K562 (cell line): ENCODE measurements at regions not wholly inside any gene's neighbourhood (a gene's known extent, or its start where the extent isn't known, plus 50 kb on each side); places are given as distances from the start of the nearest gene placed in this dataset.
A peak's percentile ranks its signal among the peaks of the same experiment; 100 is the strongest.

Experiments
- ATAC-seq: fragments of 200-7000 bp; cut with Tn5 transposase; 3 replicates; pipeline ENCODE4 v1.9.1; 2020; ENCODE audit warnings: moderate library complexity
- BruUV-seq: library from RNA; stranded (reverse); fragments of 400-500 nt; replicated peaks from 2 replicates; lab custom pipeline; 2021; lab: Mats Ljungman, UMichigan
- CTCF ChIA-PET: fragments of 300-600 bp; formaldehyde crosslinking; extraction: SDS; loops from one replicate; lab custom pipeline; 2021; ENCODE audit warnings: low intra/inter-chr PET ratio; lab: Yijun Ruan, JAX
- POLR2A ChIA-PET: fragments of 300-600, 350-650 bp; sonication (Branson Sonifier 250); formaldehyde crosslinking; extraction: SDS; loops from one replicate; lab custom pipeline; 2021; ENCODE audit warnings: antibody characterized with exemption, inconsistent platforms; lab: Yijun Ruan, JAX
- DNase-seq, 4 experiments: peaks; one replicate each; pipeline versions ENCODE4 v3.0.0 to v3.0.0-alpha.2; 2011 to 2018; ENCODE audit warnings: low spot score in 3 of 4, mixed read lengths in 3 of 4; ENCODE audit errors: extremely low read depth in 1 of 4
- FAIRE-seq: peaks from 2 replicates; lab custom pipeline; 2011; peaks lifted over from hg19 to GRCh38; lab: Jason Lieb, UNC
- H2AFZ ChIP-seq: 2 replicates; pipeline ENCODE4 v1.6.0; 2011; ENCODE audit warnings: low read depth, low read length, control low read depth, inconsistent platforms
- H3K27ac ChIP-seq: fragments of 200-600 bp; 3 replicates; pipeline ENCODE4 v1.8.0; 2011; ENCODE audit warnings: low read depth, mild to moderate bottlenecking, control low read depth, inconsistent platforms, low read length, moderate library complexity, mixed read lengths; ENCODE audit errors: extremely low read depth
- H3K27me3 ChIP-seq, 2 experiments: fragments of 300-600 bp in 1 of 2; 2 replicates in 1 of 2; 3 replicates in 1 of 2; pipeline versions ENCODE4 v1.6.0 to v1.8.0; 2011; ENCODE audit warnings: inconsistent platforms in 2 of 2, low read length in 2 of 2, mild to moderate bottlenecking in 1 of 2, mixed read lengths in 1 of 2, moderate library complexity in 1 of 2; ENCODE audit not compliant: control insufficient read depth in 2 of 2, insufficient read depth in 2 of 2
- H3K36me3 ChIP-seq: fragments of 300-600 bp; 3 replicates; pipeline ENCODE4 v1.8.0; 2011; ENCODE audit warnings: mild to moderate bottlenecking, low read length, inconsistent platforms; ENCODE audit not compliant: control insufficient read depth, insufficient read depth
- H3K4me1 ChIP-seq, 2 experiments: fragments of 200-600 bp in 1 of 2; replicated peaks in 1 of 2; 2 replicates in 1 of 2; 3 replicates in 1 of 2; pipeline versions ENCODE4 v1.5.1 to v1.8.0; 2011; ENCODE audit warnings: inconsistent platforms in 2 of 2, low read length in 2 of 2, mild to moderate bottlenecking in 1 of 2, mixed read lengths in 1 of 2, moderate library complexity in 1 of 2; ENCODE audit not compliant: control insufficient read depth in 2 of 2, insufficient read depth in 2 of 2
- H3K4me2 ChIP-seq: 2 replicates; pipeline ENCODE4 v1.6.1; 2011; ENCODE audit warnings: low read length, control low read depth, inconsistent platforms, mixed read lengths; ENCODE audit not compliant: insufficient read depth
- H3K4me3 ChIP-seq: fragments of 200-600 bp; sonication (generic), shearing (Covaris generic); 2 replicates; pipeline ENCODE4 v1.5.1; 2016; ENCODE audit warnings: control low read depth, inconsistent platforms
- H3K79me2 ChIP-seq: fragments of 200-600 bp; 3 replicates; pipeline ENCODE4 v1.8.0; 2011; ENCODE audit warnings: low read length, inconsistent platforms; ENCODE audit not compliant: control insufficient read depth, insufficient read depth
- H3K9ac ChIP-seq, 2 experiments: 2 replicates each; pipeline versions ENCODE4 v1.6.0 to v1.6.1; 2011; ENCODE audit warnings: low read depth in 2 of 2, low read length in 2 of 2, control low read depth in 1 of 2, inconsistent platforms in 1 of 2, mild to moderate bottlenecking in 1 of 2, mixed read lengths in 1 of 2; ENCODE audit not compliant: insufficient read depth in 1 of 2
- H3K9me1 ChIP-seq: one replicate; pipeline ENCODE4 v1.6.0; 2011; ENCODE audit warnings: inconsistent platforms, mild to moderate bottlenecking, low read length, moderate library complexity; ENCODE audit not compliant: control insufficient read depth, insufficient read depth
- H3K9me3 ChIP-seq: replicated peaks from 2 replicates; pipeline ENCODE4 v1.5.1; 2011; ENCODE audit warnings: low read depth, low read length, inconsistent platforms; ENCODE audit not compliant: control insufficient read depth, insufficient read depth
- H4K20me1 ChIP-seq: replicated peaks from 2 replicates; pipeline ENCODE4 v1.6.1; 2011; ENCODE audit warnings: low read length, inconsistent platforms, mixed read lengths; ENCODE audit not compliant: control insufficient read depth, insufficient read depth
- BHLHE40 ChIP-seq: IDR thresholded peaks from 2 replicates; pipeline ENCODE4 v1.6.1; 2011; ENCODE audit warnings: low read length, improper control_type of control experiment
- E2F6 ChIP-seq, 2 experiments: IDR thresholded peaks; 2 replicates each; pipeline ENCODE4 v1.6.1; 2011; ENCODE audit warnings: borderline replicate concordance in 1 of 2, control low read depth in 1 of 2, low read depth in 1 of 2, low read length in 1 of 2, mild to moderate bottlenecking in 1 of 2, mixed read lengths in 1 of 2, moderate library complexity in 1 of 2; ENCODE audit not compliant: insufficient read depth in 1 of 2, insufficient read length in 1 of 2, poor library complexity in 1 of 2, severe bottlenecking in 1 of 2; ENCODE audit errors: extremely low read depth in 1 of 2
- ETV5 ChIP-seq: sonication (generic); formaldehyde crosslinking; IDR thresholded peaks from 2 replicates; pipeline ENCODE4 v1.4.0; 2020; ENCODE audit warnings: low read depth, mild to moderate bottlenecking, missing genetic modification reagents
- MAFG ChIP-seq: fragments of 450-650 bp; conservative IDR thresholded peaks from 2 replicates; pipeline ENCODE4 v1.6.1; 2016; ENCODE audit warnings: missing genetic modification characterization, missing compliant biosample characterization
- PHF21A ChIP-seq: fragments of 450-650 bp; IDR thresholded peaks from 2 replicates; pipeline ENCODE4 v1.6.1; 2017; ENCODE audit warnings: low read depth, borderline replicate concordance
- RBBP5 ChIP-seq: fragments of 200-600 bp; sonication (generic); IDR thresholded peaks from 2 replicates; pipeline ENCODE4 v1.6.1; 2012; ENCODE audit warnings: borderline replicate concordance, mild to moderate bottlenecking, low read length, control low read depth, inconsistent platforms; ENCODE audit not compliant: insufficient read depth, poor library complexity, severe bottlenecking
- THAP7 ChIP-seq: fragments of 250-450 bp; sonication (Bioruptor Pico); IDR thresholded peaks from 2 replicates; pipeline ENCODE4 v1.5.0; 2021
- ZBTB7A ChIP-seq: IDR thresholded peaks from 2 replicates; pipeline ENCODE4 v1.6.1; 2011; ENCODE audit warnings: low read depth, mild to moderate bottlenecking, low read length, moderate library complexity, borderline replicate concordance; ENCODE audit not compliant: control insufficient read depth
- ZFPM2 ChIP-seq: fragments of 250-450 bp; sonication (Bioruptor Pico); IDR thresholded peaks from 2 replicates; pipeline ENCODE4 v1.5.1; 2022; ENCODE audit warnings: mild to moderate bottlenecking
- ZNF133 ChIP-seq: fragments of 250-450 bp; sonication (Bioruptor Pico); IDR thresholded peaks from 2 replicates; pipeline ENCODE4 v1.4.0; 2020; ENCODE audit warnings: mild to moderate bottlenecking
- ZNF239 ChIP-seq: fragments of 250-450 bp; sonication (Bioruptor Pico); IDR thresholded peaks from 2 replicates; pipeline ENCODE4 v1.4.0; 2020; ENCODE audit warnings: mild to moderate bottlenecking
- whole genome bisulfite sequencing: fragments of 100-300 bp; shearing (Covaris generic); methylation state at CpG from one replicate; pipeline ENCODE4 v1.1.6; 2016; ENCODE audit warnings: low coverage, mixed read lengths; ENCODE audit not compliant: insufficient coverage; ENCODE audit errors: missing lambda C conversion rate; 5-methylcytosine and 5-hydroxymethylcytosine counted together
- in situ Hi-C: fragments of 300-500 bp; cut with MboI; formaldehyde crosslinking; loops from 4 replicates; pipeline ENCODE4 v1.15.0; 2018; ENCODE audit warnings: inconsistent platforms, mixed read lengths
- intact Hi-C: fragments of 100-400 bp; cut with micrococcal nuclease; formaldehyde crosslinking; loops from 2 replicates; pipeline ENCODE4 v1.14.2; 2022
- TF ChIP-seq, protein P1 (sequence below): sonication (generic); formaldehyde crosslinking; IDR thresholded peaks from 2 replicates; pipeline ENCODE4 v1.8.0; 2023; ENCODE audit warnings: missing genetic modification reagents, mild to moderate bottlenecking, borderline replicate concordance

DNA sequence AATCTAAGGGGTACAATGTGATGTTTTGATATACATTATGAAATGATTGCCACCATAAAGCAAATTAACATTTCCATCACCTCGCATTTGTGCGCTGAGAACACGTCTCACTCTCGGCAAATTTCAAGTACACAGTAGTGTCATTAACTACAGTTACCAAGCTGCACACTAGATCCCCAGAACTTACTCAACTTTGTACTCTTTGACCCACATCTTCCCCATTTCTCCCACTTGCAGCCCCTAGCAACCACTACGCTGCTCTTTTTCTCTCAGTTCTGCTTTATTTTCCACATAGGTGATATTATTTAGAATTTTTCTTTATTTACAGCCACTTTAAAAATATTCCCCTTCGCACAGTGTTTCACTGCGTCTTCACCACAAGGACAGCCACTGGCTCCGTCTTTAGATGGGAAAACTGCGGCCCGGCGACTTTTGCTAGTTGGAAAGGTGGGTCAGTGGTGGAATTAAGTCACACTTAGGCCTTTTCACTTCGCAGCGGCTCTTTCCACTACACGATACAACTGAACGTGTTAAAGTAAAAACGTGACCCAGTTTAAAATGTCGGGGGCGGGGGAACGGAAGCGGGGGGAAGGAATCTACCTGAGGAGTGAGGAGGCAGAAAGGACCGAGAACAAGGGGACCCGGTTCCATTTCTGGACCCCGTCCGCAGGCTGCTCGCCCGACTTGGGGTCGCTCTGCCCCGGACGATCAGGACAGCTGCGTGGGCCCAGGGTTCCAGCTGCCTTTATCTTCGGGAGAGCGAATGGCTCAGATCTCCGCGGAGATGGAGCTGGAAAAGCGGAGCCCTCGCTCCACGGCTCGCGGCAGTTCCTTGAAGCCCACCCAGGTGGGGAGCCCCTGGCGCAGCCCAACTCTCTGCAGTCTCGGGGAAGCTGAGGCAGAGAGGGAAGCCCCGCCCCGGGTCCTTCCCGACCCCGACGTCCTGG, 486.1 kb downstream of the UQCRFS1 start:
- in situ Hi-C loops (loop anchor here (25.0 kb wide), 1 partner anchor 860 kb away; no protein-coding TSS in a partner anchor), intact Hi-C loops (no loop called here)
- Histone ChIP-seq H3K79me2 (peaks cover 4% of the 10 kb centered on the region; the same call in 1 of the 3 replicates), H3K36me3 (peaks cover 17% of the 10 kb centered on the region; the same call in 2 of the 3 replicates), H4K20me1 (no peaks in the 10 kb centered on the region), H3K4me1 (peaks cover 0 to 6% of the 10 kb centered on the region in 2 experiments; a peak in 2 of 5 replicates), H3K4me2 (peak overlapping the region; percentile 87), H3K9me3 (no peaks in the 10 kb centered on the region), H3K4me3 (peak overlapping the region; percentile 85), H3K9me1 (no peaks in the 10 kb centered on the region), H2AFZ (peak overlapping the region; percentile 89), H3K27me3 (no peaks in the 10 kb centered on the region; a peak in 1 of 5 replicates), H3K9ac (peak overlapping the region; percentile 65 to 93), H3K27ac (peak overlapping the region; percentile 60; the same call in 2 of the 3 replicates)
- WGBS: 14% methylated on average over 37 of the region's 46 CpGs
- ChIA-PET POLR2A (interaction anchor here (0.6 kb wide), 1 partner anchor 148 kb away, joined by 3 read pairs; no protein-coding TSS in a partner anchor), CTCF (no interaction called here)
- DNase-seq (peak; percentile 21 to 34 (median 31)), ATAC-seq (peak; percentile 51), FAIRE-seq (no peak)
- no TSS peak for BruUV-seq
- TF ChIP-seq ZBTB7A (0 out of 2 replicates have a peak, but pooled peaks have one; percentile 60), E2F6 (IDR thresholded peaks at IDR 0.05; ENCODE audit: borderline replicate concordance in 1 of 2, extremely low read depth in 1 of 2, insufficient read depth in 1 of 2, insufficient read length in 1 of 2, low read depth in 1 of 2, low read length in 1 of 2, poor library complexity in 1 of 2, severe bottlenecking in 1 of 2) (peak in 1 of 2 experiments; percentile 18), THAP7 (CRISPR knock-in tag) (no peak), PHF21A (no peak), ETV5 (CRISPR knock-in tag) (no peak), BHLHE40 (peak; percentile 55), ZNF133 (CRISPR knock-in tag) (0 out of 2 replicates have a peak, but pooled peaks have one; percentile 8), ZFPM2 (CRISPR knock-in tag) (no peak), MAFG (tag) (no peak), ZNF239 (no peak), RBBP5 (peak; percentile 41)
- TF ChIP-seq, protein P1, sequence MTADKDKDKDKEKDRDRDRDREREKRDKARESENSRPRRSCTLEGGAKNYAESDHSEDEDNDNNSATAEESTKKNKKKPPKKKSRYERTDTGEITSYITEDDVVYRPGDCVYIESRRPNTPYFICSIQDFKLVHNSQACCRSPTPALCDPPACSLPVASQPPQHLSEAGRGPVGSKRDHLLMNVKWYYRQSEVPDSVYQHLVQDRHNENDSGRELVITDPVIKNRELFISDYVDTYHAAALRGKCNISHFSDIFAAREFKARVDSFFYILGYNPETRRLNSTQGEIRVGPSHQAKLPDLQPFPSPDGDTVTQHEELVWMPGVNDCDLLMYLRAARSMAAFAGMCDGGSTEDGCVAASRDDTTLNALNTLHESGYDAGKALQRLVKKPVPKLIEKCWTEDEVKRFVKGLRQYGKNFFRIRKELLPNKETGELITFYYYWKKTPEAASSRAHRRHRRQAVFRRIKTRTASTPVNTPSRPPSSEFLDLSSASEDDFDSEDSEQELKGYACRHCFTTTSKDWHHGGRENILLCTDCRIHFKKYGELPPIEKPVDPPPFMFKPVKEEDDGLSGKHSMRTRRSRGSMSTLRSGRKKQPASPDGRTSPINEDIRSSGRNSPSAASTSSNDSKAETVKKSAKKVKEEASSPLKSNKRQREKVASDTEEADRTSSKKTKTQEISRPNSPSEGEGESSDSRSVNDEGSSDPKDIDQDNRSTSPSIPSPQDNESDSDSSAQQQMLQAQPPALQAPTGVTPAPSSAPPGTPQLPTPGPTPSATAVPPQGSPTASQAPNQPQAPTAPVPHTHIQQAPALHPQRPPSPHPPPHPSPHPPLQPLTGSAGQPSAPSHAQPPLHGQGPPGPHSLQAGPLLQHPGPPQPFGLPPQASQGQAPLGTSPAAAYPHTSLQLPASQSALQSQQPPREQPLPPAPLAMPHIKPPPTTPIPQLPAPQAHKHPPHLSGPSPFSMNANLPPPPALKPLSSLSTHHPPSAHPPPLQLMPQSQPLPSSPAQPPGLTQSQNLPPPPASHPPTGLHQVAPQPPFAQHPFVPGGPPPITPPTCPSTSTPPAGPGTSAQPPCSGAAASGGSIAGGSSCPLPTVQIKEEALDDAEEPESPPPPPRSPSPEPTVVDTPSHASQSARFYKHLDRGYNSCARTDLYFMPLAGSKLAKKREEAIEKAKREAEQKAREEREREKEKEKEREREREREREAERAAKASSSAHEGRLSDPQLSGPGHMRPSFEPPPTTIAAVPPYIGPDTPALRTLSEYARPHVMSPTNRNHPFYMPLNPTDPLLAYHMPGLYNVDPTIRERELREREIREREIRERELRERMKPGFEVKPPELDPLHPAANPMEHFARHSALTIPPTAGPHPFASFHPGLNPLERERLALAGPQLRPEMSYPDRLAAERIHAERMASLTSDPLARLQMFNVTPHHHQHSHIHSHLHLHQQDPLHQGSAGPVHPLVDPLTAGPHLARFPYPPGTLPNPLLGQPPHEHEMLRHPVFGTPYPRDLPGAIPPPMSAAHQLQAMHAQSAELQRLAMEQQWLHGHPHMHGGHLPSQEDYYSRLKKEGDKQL (CRISPR knock-in tag): no peak
